ENCODE measurements at regions not wholly inside any gene's neighbourhood (a gene's known extent, or its start where the extent isn't known, plus 50 kb on each side); places are given as distances from the start of the nearest gene placed in this dataset.

GRCh38 chr2:144796936-144797335 lies 277.0 kb upstream of the ZEB2 start (continued):
- TF ChIP-seq ZSCAN5A (tag by site-specific recombination; IDR thresholded peaks at IDR 0.05), result no peak
- TF ChIP-seq, protein P1, sequence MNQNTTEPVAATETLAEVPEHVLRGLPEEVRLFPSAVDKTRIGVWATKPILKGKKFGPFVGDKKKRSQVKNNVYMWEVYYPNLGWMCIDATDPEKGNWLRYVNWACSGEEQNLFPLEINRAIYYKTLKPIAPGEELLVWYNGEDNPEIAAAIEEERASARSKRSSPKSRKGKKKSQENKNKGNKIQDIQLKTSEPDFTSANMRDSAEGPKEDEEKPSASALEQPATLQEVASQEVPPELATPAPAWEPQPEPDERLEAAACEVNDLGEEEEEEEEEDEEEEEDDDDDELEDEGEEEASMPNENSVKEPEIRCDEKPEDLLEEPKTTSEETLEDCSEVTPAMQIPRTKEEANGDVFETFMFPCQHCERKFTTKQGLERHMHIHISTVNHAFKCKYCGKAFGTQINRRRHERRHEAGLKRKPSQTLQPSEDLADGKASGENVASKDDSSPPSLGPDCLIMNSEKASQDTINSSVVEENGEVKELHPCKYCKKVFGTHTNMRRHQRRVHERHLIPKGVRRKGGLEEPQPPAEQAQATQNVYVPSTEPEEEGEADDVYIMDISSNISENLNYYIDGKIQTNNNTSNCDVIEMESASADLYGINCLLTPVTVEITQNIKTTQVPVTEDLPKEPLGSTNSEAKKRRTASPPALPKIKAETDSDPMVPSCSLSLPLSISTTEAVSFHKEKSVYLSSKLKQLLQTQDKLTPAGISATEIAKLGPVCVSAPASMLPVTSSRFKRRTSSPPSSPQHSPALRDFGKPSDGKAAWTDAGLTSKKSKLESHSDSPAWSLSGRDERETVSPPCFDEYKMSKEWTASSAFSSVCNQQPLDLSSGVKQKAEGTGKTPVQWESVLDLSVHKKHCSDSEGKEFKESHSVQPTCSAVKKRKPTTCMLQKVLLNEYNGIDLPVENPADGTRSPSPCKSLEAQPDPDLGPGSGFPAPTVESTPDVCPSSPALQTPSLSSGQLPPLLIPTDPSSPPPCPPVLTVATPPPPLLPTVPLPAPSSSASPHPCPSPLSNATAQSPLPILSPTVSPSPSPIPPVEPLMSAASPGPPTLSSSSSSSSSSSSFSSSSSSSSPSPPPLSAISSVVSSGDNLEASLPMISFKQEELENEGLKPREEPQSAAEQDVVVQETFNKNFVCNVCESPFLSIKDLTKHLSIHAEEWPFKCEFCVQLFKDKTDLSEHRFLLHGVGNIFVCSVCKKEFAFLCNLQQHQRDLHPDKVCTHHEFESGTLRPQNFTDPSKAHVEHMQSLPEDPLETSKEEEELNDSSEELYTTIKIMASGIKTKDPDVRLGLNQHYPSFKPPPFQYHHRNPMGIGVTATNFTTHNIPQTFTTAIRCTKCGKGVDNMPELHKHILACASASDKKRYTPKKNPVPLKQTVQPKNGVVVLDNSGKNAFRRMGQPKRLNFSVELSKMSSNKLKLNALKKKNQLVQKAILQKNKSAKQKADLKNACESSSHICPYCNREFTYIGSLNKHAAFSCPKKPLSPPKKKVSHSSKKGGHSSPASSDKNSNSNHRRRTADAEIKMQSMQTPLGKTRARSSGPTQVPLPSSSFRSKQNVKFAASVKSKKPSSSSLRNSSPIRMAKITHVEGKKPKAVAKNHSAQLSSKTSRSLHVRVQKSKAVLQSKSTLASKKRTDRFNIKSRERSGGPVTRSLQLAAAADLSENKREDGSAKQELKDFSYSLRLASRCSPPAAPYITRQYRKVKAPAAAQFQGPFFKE (tag by site-specific recombination; IDR thresholded peaks at IDR 0.05; ENCODE audit: borderline replicate concordance), result no peak
- no peak for TF ChIP-seq WT1 (tag by site-specific recombination; IDR thresholded peaks at IDR 0.05)
- TF ChIP-seq, protein P2, sequence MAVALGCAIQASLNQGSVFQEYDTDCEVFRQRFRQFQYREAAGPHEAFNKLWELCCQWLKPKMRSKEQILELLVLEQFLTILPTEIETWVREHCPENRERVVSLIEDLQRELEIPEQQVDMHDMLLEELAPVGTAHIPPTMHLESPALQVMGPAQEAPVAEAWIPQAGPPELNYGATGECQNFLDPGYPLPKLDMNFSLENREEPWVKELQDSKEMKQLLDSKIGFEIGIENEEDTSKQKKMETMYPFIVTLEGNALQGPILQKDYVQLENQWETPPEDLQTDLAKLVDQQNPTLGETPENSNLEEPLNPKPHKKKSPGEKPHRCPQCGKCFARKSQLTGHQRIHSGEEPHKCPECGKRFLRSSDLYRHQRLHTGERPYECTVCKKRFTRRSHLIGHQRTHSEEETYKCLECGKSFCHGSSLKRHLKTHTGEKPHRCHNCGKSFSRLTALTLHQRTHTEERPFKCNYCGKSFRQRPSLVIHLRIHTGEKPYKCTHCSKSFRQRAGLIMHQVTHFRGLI (tag by site-specific recombination; IDR thresholded peaks at IDR 0.05), result no peak
- TF ChIP-seq ZNF626 (tag by site-specific recombination; IDR thresholded peaks at IDR 0.05), result no peak
- TF ChIP-seq, protein P3, sequence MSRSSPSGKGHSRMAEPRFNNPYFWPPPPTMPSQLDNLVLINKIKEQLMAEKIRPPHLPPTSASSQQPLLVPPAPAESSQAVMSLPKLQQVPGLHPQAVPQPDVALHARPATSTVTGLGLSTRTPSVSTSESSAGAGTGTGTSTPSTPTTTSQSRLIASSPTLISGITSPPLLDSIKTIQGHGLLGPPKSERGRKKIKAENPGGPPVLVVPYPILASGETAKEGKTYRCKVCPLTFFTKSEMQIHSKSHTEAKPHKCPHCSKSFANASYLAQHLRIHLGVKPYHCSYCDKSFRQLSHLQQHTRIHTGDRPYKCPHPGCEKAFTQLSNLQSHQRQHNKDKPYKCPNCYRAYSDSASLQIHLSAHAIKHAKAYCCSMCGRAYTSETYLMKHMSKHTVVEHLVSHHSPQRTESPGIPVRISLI (tag by site-specific recombination; IDR thresholded peaks at IDR 0.05), result no peak
- TF ChIP-seq ZNF169 (tag by site-specific recombination; IDR thresholded peaks at IDR 0.05), result no peak

DNA sequence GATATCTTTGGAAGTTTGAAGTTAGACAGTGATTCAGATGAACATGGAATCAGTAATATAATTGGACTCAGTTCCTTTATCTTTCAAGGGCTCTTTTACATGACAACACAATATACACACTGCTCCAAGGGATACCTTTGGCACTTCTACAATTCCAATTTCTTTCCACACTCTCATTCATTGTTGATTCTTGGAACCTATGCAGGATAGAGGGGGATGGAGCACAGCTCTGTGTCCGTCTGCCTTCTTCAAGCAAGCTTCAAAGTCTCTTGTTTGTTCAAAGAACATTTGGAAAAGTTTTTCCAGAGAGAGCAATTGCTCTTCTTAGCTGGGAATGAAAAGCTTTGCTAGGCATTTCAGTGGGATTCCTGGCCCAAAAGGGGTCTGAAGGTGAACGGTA lies 276.2 kb upstream of the ZEB2 start:
- Histone ChIP-seq H3K9me3 (ENCODE audit: control insufficient read depth, insufficient read depth, low read depth, low read length) (no peaks in the 10 kb centered on the region), H3K36me3 (ENCODE audit: control insufficient read depth in 2 of 2, insufficient read depth in 1 of 2, low read length in 2 of 2) (no peaks in the 10 kb centered on the region), H3K4me3 (ENCODE audit: low read depth, low read length) (no peak overlapping the region), H3K4me1 (ENCODE audit: control insufficient read depth, insufficient read depth, low read length) (no peaks in the 10 kb centered on the region), H3K27ac (ENCODE audit: extremely low read depth, low read depth, low read length) (no peak overlapping the region)
- ChIA-PET POLR2A (no interaction called here), CTCF (interaction anchor here (0.6 kb wide), 1 partner anchor 11 kb away, joined by 3 read pairs; no protein-coding TSS in a partner anchor)
- TF ChIP-seq, protein P4, sequence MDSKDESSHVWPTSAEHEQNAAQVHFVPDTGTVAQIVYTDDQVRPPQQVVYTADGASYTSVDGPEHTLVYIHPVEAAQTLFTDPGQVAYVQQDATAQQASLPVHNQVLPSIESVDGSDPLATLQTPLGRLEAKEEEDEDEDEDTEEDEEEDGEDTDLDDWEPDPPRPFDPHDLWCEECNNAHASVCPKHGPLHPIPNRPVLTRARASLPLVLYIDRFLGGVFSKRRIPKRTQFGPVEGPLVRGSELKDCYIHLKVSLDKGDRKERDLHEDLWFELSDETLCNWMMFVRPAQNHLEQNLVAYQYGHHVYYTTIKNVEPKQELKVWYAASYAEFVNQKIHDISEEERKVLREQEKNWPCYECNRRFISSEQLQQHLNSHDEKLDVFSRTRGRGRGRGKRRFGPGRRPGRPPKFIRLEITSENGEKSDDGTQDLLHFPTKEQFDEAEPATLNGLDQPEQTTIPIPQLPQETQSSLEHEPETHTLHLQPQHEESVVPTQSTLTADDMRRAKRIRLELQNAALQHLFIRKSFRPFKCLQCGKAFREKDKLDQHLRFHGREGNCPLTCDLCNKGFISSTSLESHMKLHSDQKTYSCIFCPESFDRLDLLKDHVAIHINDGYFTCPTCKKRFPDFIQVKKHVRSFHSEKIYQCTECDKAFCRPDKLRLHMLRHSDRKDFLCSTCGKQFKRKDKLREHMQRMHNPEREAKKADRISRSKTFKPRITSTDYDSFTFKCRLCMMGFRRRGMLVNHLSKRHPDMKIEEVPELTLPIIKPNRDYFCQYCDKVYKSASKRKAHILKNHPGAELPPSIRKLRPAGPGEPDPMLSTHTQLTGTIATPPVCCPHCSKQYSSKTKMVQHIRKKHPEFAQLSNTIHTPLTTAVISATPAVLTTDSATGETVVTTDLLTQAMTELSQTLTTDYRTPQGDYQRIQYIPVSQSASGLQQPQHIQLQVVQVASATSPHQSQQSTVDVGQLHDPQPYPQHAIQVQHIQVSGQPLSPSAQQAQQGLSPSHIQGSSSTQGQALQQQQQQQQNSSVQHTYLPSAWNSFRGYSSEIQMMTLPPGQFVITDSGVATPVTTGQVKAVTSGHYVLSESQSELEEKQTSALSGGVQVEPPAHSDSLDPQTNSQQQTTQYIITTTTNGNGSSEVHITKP (tag by site-specific recombination; IDR thresholded peaks at IDR 0.05), result no peak
- TF ChIP-seq ZBTB6 (tag by site-specific recombination; IDR thresholded peaks at IDR 0.05), result no peak
- TF ChIP-seq ZNF112 (tag by site-specific recombination; IDR thresholded peaks at IDR 0.05), result no peak
- TF ChIP-seq ZNF350 (tag by site-specific recombination; IDR thresholded peaks at IDR 0.05), result no peak
- no peak for TF ChIP-seq GLI4 (tag by site-specific recombination; IDR thresholded peaks at IDR 0.05)
- TF ChIP-seq SP7 (tag by site-specific recombination; IDR thresholded peaks at IDR 0.05), result no peak
- no peak for TF ChIP-seq ZNF155 (tag by site-specific recombination; IDR thresholded peaks at IDR 0.05)

Data from HEK293 (cell line).